ENCODE measurements at regions not wholly inside any gene's neighbourhood (a gene's known extent, or its start where the extent isn't known, plus 50 kb on each side); places are given as distances from the start of the nearest gene placed in this dataset.
"Not testable (repeated sequence)": the region's sequence is repeated elsewhere in the genome, so short reads cannot be mapped to it uniquely, and the experiment has no call there.

DNA sequence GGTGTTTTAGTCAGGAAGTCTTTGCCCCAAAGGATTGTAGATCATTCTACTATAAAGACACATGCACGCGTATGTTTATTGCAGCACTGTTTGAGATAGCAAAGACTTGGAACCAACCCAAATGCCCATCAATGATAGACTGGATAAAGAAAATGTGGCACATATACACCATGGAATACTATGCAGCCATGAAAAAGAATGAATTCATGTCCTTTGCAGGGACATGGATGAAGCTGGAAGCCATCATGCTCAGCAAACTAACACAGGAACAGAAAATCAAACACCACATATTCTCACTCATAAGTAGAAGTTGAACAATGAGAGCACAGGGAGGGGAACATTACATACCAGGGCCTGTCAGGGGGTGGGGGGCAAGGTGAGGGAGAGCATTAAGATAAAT lies 340.8 kb upstream of the TENM3 start:
- DNase-seq (ENCODE audit: low read depth in 1 of 2, low spot score in 1 of 2) = not testable (repeated sequence)

DNA sequence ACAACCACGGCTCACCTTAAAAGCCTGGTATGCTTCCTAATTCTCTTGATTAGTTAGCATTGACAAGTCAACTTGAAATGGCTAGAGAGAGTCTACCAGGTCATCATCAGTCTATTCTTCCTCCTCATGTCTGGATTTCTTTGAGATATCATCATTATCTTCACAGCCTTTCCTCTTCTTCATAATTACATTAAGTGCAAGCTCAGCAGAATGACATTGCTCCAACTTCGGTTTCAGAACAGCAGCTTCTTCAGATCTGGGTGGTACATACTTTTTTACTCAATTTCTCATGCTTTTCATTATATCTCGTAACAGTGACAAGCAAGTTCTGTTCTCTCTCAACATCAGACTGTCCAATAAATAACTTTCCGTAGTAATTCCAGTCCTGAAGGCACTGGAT lies 337.5 kb upstream of the TENM3 start:
- DNase-seq (ENCODE audit: low read depth in 1 of 2, low spot score in 1 of 2) = no peak

DNA sequence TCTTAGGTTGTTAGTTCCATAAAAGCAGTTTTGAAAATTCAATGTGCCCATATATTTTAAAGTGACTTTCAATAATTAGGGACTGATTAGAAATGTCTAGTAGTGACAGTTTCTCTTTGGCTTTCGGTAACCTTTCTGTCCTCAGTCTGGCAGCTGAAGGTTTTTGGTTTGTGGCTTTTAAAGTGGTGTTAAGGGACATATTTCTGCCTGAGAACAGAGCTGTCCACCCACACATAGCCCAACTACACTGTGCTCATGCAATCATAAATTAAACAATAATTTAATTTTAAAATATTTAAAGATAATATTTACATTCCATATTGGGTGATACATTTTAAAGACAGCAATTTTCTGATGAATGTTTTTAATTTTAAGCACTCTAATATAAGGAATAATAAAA lies 335.0 kb upstream of the TENM3 start:
- DNase-seq (ENCODE audit: low read depth in 1 of 2, low spot score in 1 of 2) = no peak

DNA sequence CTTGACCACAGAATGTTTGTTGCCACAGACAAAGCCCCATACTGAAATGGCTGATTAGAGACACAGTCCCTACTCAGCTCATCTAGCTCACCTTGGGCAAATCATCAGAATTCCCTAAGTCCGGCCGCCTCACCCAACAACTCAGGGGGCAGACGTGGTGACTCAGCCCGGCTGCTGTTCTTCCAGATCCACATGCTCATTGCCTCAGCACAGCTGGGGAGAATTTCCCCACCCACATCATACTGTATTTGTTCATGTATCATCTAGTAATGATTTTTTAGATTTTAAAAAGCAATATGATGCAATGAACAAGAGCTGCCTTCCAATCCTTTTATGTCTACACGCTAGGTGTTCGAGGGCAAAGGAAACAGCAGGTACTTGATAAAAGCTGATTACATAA lies 333.8 kb upstream of the TENM3 start:
- DNase-seq (ENCODE audit: low read depth in 1 of 2, low spot score in 1 of 2) = no peak

DNA sequence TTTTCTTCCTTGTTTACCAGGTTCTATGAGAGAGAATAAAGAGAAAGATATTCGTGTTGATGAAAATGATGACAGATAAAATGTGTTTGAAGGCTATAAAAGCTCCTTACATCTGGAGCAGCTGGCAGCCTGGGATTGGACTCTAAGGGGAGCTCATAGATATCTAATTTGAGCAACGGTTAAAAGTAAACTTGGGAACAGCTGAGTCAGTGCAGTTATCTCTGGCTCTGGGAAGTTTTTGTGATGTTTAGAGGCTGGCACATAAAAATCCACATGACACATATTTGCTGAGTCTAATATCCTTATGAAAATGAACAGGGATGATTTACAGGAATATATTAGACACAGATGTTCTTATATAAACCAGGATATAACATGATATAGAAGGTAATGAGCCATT lies 331.8 kb upstream of the TENM3 start:
- no peak for DNase-seq (ENCODE audit: low read depth in 1 of 2, low spot score in 1 of 2)

DNA sequence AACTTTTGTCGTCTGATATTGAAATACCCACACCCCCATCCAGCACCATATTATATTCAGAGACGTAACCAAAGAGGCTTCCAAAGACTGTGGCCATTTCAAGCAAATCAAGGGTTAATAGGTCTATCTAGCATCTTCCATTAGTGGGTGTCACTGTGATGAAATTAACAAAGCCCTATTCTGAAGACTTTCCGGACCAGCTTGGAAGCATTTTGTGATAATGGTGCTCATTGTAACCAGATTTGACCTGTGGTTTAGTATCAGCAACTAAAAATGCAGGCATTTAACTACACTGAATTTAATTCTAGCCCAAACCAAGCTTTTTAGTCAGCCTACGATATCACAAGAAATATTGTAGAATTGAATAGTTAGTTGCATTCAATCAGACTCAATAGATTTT lies 309.7 kb upstream of the TENM3 start:
- no peak for DNase-seq (ENCODE audit: low read depth in 1 of 2, low spot score in 1 of 2)

DNA sequence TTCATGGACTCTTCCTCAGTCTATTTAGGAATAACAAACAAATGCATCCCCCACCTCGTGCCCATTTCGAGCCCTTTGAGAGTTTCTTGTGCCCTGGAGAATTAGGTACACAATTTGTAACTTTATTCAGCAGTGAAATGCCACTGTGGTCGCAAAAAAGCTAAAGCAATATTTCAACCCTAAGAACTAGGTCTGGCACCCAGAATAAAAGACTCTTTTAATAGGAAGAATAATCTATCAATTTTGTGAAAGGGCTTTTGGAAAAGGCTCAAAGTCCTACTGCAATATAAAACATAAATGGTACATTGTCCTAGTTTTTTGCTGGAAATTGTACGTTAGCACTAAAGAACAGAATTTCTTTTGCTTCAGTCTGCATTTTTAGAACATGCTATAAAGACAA lies 304.6 kb upstream of the TENM3 start:
- no peak for DNase-seq (ENCODE audit: low read depth in 1 of 2, low spot score in 1 of 2)

DNA sequence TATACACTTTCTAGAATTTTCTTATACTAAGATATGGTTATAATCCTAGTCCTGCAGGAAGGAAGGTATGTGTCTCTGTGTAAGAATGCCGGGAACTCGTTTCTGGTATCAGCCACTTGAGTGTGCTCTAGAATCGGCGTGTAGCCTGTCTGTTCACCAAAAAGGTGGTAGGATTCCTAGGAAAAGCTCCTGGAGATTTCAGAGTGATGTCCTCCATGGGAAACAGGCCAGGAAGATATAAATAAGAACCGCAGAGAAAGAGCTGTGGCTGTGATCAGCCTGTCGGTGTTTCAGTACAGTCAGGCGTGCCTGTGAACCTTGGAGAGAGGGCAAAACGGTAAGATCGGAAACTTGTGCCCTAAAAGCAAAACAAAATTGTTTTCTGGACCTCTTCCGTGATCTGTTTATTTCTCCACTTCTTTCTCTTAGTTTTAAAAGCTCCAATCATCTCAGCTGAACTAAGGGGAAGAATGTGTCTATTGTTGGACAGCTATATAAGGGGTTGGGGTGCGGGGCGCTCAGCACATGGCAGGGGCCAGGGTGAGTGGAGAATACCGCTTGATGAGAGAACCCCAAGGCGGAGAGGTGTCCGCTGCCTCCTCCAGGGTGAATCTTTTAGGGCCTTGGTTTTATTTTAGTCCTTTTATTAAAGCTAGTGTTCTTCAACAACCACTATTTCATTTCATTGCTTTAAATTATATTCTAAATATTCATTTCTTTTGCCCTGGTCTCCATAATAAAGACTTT lies 303.8 kb upstream of the TENM3 start:
- DNase-seq (ENCODE audit: low read depth in 1 of 2, low spot score in 1 of 2) = no peak

DNA sequence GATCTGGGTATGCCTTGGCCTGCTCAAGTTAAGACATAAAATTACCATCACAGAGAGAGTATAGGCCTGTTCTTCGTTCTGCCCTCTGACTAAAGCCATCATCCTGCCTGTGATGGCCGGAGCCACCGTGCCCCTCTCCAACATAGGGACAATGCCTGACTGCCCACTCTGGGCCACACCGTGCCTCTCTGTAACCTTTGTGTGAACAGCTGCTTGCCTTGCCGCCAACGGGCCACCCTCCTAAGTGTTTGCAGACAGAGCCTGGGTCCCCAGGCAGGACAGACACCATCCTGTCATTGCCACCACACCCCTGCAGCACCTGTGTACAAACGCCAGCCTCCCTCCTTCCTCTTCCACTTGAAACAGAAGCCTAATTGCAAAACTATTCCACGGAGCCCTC lies 298.7 kb upstream of the TENM3 start:
- no peak for DNase-seq (ENCODE audit: low read depth in 1 of 2, low spot score in 1 of 2)

DNA sequence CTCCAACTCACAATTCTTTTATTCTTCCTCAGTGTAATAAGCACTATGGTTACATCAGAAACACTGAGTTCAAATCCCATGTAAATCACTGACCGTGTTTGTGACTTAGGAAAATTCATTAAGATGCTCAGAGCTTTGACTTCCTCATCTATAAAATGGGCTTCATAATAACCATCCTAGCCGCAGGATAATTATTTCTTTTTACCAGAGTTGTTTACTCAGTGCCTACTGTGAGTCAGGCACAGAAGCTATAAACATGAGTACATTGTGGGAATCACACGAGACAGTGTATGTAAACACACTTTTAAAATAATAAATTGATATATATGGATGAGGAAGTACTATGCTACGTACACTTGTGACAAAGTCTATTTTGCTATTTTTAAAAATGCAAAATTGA lies 296.3 kb upstream of the TENM3 start:
- no peak for DNase-seq (ENCODE audit: low read depth in 1 of 2, low spot score in 1 of 2)

DNA sequence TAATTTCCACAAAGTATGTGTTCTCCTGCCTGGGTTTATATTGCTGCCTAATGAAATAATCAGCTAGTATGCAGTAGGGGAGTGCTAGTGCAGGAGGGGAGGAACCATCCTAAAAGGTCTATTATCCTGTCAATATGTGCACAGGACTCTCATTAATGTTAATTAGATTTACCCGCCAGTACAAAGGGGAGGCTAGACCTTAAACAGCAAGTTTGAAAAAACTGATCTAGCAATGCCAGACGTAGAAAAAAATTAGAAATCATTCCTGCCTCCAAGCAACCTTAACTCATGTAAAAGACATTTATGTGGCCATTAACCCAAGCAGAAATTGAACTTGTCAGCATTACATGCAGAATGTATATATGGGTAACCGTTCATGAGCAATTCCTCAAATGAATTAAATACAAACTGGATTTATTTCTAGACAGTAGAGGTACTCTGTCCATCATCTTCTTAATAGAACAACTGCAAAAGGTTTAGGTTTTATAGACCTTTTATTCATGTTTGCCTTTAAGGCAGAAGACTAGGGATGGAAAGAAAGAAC lies 294.3 kb upstream of the TENM3 start:
- no peak for DNase-seq (ENCODE audit: low read depth in 1 of 2, low spot score in 1 of 2)

DNA sequence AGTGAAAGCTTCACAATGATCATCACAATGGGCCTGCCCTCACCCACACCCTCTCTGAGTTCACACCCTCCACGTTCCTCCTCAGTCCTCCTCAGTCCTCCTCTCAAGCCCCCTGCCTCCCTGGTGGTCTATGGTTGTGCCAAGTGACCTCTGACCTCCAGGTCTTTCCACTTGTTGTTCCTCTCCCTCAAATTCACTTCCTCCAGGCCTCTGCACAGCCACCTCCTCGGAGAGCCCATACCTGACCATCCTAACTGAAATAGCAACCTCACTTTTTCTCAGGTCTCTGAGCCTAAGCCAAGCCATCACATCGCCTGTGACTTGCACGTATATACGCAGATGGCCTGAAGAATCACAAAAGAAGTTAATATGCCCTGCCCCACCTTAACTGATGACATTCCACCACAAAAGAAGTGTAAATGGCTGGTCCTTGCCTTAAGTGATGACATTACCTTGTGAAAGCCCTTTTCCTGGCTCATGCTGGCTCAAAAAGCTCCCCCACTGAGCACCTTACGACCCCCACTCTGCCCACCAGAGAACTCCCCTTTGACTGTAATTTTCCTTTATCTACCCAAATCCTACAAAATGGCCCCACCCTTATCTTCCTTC lies 293.4 kb upstream of the TENM3 start:
- no peak for DNase-seq (ENCODE audit: low read depth in 1 of 2, low spot score in 1 of 2)

DNA sequence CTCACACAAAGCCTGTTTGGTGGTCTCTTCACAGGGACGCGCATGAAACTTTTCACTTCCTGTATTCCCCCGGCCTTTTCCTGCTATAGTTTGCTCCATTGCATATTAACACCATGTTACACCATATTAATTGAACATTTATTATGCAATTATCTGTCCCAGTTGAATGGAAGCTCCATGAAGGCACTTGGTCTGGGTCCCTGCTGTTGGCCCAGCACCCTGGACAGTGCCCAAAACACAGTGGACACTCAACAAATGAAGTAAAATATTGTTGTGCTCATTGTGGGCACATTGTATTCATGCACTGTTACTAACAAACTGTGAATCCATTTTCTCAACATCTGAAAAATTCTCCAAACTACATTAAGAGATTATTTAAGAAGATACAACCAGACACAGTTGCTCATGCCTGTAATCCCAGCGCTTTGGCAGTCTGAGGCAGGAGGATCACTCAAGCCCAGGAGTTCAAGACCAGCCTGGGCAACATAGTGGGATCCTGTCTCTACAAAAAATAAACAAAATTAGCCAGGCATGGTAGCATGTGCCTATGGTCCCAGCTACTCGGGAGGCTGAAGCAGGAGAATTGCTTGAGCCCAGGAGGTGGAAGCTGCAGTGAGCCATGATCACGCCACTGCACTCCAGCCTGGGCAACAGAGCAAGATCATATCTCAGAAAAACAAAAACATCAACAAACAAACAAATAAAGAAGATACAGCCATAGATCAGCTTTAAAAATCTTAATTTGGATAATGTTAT lies 292.7 kb upstream of the TENM3 start:
- DNase-seq (ENCODE audit: low read depth in 1 of 2, low spot score in 1 of 2) = no peak

DNA sequence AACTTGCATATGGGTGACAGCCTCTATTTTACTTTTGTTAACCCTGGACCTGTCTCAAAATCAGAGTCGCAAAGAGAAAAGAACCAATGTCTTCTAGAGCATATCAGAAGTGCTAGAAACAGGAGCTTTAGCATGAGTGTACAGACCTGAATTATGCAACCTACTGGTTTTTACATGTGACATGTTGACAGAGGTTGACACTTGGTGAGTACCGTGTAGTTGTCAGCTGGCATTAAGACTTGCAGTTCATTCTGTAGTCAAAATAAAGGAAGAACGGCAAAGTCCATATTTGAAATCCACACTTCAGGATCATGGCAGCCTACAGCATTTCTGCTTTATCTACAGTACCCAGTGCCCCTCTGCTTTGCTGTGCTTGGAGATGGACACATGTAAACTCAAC lies 291.9 kb upstream of the TENM3 start:
- DNase-seq (ENCODE audit: low read depth in 1 of 2, low spot score in 1 of 2) = no peak

DNA sequence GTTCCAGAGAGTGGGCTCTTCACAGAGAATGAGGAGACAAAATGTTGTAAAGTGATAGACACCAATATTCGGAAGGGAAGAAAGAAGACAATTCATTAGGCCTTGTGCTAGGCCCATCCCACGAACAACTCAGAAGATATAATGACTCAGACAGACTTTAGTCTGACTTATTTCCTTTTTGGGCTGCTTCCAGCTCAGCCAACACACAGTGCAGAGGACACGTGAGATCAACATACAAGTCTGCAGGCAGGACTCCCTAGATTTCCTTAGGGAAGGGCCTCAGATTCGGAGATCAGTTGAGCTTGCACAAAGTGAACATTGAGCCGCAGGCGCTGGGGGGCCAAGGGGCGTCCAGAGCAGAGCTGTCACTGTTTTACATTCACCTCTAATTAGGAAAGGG lies 290.7 kb upstream of the TENM3 start:
- no peak for DNase-seq (ENCODE audit: low read depth in 1 of 2, low spot score in 1 of 2)

DNA sequence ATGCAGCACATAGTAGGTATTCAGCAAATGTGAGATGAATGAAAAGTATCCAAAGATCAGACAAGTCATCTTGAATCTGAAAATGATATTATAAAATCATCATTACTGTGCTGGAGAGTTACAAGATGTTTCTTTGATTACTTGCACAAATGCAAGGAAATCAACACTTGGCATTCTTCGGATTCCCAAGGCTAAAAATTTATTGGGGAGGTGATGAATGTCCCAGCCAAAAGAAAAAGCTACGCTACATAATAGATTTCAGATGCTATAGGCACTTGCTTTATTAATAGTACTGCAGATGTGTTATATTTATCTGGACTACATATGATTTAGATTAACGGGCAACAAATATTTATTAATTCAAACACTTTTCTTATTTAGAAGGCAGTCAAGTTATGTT lies 286.7 kb upstream of the TENM3 start:
- DNase-seq (ENCODE audit: low read depth in 1 of 2, low spot score in 1 of 2) = no peak

DNA sequence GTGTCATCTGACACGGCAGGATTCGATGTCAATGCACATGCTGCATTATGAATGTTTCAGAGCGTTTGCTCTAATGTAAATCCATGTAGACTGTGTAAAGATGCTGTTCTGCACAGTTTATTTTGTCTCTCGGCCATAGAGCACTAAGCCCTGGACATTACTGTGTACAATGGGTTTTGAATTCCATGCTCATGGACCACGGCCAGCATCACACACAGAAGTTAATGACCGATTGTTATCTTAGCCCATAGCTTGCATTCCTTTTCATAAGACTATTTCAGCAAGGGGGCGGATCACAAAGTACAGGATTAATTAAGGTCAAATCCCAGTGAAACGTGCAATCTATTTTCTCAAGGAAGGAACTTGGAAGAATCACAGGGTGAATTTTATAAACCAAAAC lies 286.1 kb upstream of the TENM3 start:
- no peak for DNase-seq (ENCODE audit: low read depth in 1 of 2, low spot score in 1 of 2)

DNA sequence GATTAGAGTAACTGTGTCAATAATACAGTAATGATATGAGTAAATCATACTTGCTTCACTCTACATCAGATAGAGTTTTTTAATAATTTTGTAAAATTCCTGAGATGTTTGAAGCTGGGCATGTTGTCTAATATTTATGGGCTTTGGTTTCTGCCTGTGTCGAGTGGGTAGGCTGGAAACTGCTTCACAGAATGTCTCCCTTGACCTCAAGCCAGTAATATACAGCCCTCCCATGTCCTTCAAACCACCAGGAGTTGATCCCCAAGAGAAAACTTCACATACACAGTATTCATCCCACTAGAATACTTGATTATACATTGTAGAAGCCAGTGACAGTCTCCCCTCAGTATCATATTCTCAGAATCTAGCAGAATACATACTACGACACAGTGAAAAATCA lies 284.8 kb upstream of the TENM3 start:
- no peak for DNase-seq (ENCODE audit: low read depth in 1 of 2, low spot score in 1 of 2)

DNA sequence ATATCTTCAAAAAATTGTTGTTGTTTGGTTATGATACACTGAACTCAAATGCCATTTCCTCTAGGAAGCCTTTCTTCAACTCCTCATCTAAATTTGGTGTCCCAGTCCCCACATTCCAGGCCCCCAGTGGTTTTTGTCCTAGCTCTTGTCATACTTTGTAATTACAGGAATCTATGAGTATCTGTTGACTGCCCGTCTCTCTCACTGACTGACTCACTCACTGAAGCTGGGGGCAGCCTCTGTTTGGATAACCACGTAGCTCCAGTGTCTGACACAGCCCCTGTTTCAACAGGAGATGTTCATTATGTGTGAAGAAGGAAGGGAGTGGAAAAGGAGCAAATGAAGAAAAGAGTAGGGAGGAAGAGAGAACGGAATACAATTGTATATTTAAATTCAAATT lies 284.1 kb upstream of the TENM3 start:
- DNase-seq (ENCODE audit: low read depth in 1 of 2, low spot score in 1 of 2) = no peak

DNA sequence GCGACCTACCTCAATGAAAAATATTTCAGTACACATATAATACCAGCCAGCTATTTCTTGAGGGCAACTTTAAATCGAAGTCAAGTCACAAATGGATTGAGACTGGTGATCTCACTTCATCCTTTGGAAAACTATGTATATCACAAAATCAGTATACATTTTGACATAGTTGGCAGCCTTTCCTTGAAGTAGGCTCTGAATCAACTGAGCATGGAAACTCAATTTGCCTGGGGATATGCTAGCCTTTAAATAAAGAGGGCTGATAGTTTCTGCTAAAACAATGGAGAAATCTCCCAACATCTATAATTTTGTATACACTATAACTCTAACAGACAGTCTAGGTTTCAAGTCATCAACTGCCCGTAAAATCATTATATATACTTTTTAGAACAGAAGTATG lies 282.8 kb upstream of the TENM3 start:
- no peak for DNase-seq (ENCODE audit: low read depth in 1 of 2, low spot score in 1 of 2)

DNA sequence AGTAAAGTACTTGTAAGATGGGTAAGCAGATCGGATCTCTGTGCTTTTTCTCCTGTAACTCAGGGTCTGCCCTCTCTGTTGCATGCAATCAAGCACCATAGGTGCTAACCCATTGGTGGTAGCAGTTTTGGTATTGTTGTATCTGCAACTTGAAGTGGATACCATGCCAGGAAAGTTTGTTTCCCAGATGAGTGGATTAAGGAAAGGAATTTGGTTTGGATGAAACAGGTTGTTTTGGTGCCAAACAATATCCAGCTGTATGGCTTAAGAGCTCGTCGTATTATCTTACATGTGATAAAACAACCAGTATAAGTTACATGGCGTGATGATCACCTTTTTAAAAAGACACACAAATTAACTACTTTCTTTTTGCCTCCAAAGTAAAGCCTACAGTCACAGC lies 280.9 kb upstream of the TENM3 start:
- DNase-seq (ENCODE audit: low read depth in 1 of 2, low spot score in 1 of 2) = no peak

DNA sequence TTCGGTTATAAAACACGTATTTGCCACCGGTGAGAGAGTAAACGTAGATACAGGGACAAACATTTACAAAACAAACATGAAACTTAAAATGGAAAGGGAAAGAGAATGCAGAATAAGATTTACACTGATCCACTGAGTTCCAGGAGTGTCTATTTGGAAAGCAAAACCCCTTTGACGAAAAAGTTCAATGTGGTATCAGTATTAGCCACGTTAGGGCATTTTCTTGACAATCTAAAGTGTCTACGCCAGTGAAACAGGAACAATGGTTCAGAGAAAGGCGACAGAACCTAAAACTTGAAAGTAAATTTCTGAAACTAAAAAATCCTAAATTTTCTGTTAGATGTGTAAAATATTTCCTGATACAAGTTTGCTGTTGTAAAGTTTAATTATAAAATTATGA lies 278.5 kb upstream of the TENM3 start:
- no peak for DNase-seq (ENCODE audit: low read depth in 1 of 2, low spot score in 1 of 2)
